Heart left ventricle (tissue), 13 donors: ENCODE measurements at regions not wholly inside any gene's neighbourhood (a gene's known extent, or its start where the extent isn't known, plus 50 kb on each side); places are given as distances from the start of the nearest gene placed in this dataset.
"Not testable (repeated sequence)": the region's sequence is repeated elsewhere in the genome, so short reads cannot be mapped to it uniquely, and the experiment has no call there.

Source experiments
- CTCF ChIP-seq, 12 donors: fragments of 200-600 bp; sonication (generic) in 4 of 12; IDR thresholded peaks; one replicate each; pipeline versions ENCODE4 v1.5.0 to v1.8.0; 2018 to 2022; ENCODE audit warnings: antibody characterized with exemption in 12 of 12, mild to moderate bottlenecking in 5 of 12
- POLR2A ChIP-seq, 2 donors: fragments of 450-650 bp; IDR thresholded peaks; one replicate each; pipeline ENCODE4 v1.6.1; 2017; ENCODE audit warnings: antibody characterized with exemption in 2 of 2, mild to moderate bottlenecking in 2 of 2, moderate library complexity in 2 of 2
- donor health status: ischemic (EF 13 %, LVEDD 7.1; RV severe dilation, severe dysfunction).
- donor health status: DM: no; HTN: yes; CAD: no.
- donor health status: DM: no; HTN: no; CAD: no.
- donor health status: ischemic (EF 25% LVEDD 6.9; RV normal size, moderate dysfunction).
- donor health status: ischemic (EF 25% LVEDD 5.7; RV mildly dilated, moderate dysfunction).
- donor health status: ischemic (EF 35%, LVEDD 5.7; RV mildly dilated, moderate dysfunction).
- donor health status: nonischemic (EF 11% LVEDD 7.7; RV severe dilation, severe dysfunction).
- donor health status: DM: yes; HTN: yes; CAD: no.
- donor health status: PGD.
- donor health status: ischemic (EF 29% LVEDD 5.4; RV normal size, mild dysfunction).
- donor health status: nonischemic (EF 23%, LVEDD 6.1; RV moderate dilation, normal function).

- not testable (repeated sequence) for TF ChIP-seq CTCF, POLR2A (IDR thresholded peaks at IDR 0.05)
Measured at GRCh38 chr3:195637473-195638233, 53.9 kb upstream of the APOD start.
